Dedifferentiated amniotic fluid mesenchymal stem cell (primary cell): ENCODE measurements at regions not wholly inside any gene's neighbourhood (a gene's known extent, or its start where the extent isn't known, plus 50 kb on each side); places are given as distances from the start of the nearest gene placed in this dataset.
"Not testable (repeated sequence)": the region's sequence is repeated elsewhere in the genome, so short reads cannot be mapped to it uniquely, and the experiment has no call there.

Source experiments
- DNase-seq: peaks from one replicate; pipeline ENCODE4 v3.0.0-alpha.2; 2016; ENCODE audit errors: extremely low spot score

DNA sequence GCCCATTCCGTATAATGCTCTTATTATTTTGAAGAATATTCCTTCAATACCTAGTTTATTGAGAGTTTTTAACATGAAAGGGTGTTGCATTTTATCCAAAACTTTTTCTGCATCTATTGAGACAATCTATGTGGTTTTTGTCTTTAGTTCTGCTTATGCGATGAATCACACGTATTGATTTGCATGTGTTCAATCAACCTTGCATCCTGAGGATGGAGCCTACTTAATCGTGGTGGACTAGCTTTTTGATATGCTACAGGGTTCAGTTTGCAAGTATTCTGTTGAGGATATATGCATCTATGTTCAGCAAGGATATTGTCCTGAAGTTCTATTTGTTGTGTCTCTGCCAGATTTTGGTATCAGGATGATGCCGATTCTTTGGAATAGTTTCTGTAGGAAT is 1070.3 kb upstream of the CDH18 start:
- no peak for DNase-seq

GRCh38 chr5:21051945-21052344 is 1063.9 kb upstream of the CDH18 start:
- no peak for DNase-seq

DNA sequence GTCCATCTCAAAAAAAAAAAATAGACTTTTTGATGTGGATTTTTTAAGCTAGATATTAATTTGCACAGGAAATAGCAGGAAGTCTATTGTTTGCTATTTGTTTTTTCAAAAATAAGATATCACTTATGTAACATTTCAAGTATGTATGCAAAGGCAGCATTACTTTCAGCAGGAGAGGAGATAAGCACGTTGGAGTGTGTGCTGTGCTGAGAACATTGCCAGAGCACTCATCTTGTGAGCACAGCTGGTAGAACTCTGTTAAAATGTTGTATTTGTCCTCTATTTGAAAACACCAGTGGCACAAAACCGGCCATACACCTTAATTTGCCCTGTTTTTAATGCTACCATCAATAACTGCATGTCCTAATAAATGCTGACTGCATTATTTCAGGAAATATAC is 1061.9 kb upstream of the CDH18 start:
- DNase-seq, result no peak

DNA sequence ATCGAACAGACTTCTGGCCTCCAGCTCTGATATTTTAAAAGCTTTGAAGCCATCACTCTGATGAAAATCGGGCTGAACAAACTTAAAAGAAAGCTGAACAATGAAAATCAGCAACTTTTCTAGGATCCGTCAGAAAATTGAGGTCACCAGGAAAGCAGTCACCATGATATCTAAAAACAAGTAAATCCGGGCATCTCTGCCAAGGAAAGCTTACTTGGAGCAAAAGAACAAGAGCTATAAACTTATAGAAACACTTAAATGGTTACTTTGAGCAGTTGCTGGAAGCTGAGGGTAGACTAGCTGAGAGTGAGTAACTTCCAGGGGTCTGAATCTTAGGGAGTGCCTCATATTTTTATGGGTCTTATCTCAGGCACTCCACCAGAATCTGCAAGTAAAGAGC is 1043.0 kb upstream of the CDH18 start:
- no peak for DNase-seq

GRCh38 chr5:21024966-21025365 is 1037.0 kb upstream of the CDH18 start:
- DNase-seq, result no peak

GRCh38 chr5:21013237-21013636 is 1025.2 kb upstream of the CDH18 start:
- DNase-seq, result no peak

DNA sequence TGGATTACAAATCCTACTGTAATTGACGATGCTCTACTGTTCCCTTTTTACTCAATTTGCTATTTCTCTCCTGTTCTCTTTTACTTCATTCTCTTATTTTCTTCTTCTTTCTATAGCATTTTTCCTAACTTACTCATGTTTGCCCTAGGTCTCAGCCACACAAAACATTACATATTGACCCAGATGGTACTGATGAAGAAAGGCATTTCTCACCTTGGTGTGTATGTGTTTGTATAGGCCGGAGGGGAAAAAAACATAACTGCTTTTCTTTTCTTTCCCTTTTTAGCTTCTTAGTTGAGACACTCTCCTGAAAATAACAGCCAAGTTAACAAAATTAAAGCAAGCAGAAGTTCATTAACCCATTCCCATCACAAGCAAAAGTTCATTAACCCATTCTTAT is 1019.8 kb upstream of the CDH18 start:
- DNase-seq, result no peak

GRCh38 chr5:20988933-20989332 is 1000.9 kb upstream of the CDH18 start:
- DNase-seq, result not testable (repeated sequence)

DNA sequence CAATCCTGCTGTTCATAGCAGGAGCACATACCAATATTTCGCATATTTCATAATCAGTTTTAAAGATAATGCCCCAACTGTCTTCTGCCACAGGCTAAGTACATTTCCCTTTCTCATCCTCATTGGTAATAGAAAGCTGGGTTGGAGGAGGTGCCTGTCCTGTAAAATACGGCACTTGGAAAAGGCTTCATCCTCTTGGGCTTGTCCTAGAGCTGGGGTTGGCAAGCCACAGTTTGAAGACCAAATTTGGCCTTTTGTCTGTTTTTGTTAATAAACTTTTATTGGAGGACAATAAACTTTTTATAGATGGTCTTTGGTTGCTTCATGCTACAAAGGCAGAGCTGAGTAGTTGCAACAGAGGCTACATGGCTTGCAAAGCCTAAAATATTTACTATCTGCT is 997.8 kb upstream of the CDH18 start:
- no peak for DNase-seq

GRCh38 chr5:20974426-20974825 is 986.4 kb upstream of the CDH18 start:
- no peak for DNase-seq

GRCh38 chr5:20972419-20972925 is 984.5 kb upstream of the CDH18 start:
- DNase-seq, result peak; percentile 53

GRCh38 chr5:20959347-20959746 is 971.3 kb upstream of the CDH18 start:
- DNase-seq, result peak; percentile 3

GRCh38 chr5:20958641-20959040 is 970.6 kb upstream of the CDH18 start:
- DNase-seq, result no peak

- DNase-seq, result no peak
Measured at GRCh38 chr5:20956134-20956533, 968.1 kb upstream of the CDH18 start.

DNA sequence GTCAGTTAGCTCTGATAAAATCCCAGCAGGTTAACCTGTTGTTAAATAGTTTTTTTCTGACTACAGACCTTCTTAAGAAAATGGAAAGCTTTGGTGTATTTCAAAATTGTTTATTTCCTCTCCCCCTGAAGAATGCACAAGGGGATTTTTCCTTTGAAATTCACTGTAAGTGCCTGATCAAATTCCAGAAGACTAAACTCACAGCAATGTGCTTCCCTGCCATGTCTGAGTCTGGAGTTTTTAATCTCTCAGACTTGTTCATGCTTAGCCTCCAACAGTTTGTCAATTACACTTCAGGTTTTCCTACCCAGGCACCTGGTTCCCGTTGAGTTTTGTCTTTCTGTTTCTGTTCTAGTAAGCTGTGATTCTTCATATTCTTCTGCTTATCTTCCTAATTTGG is 961.6 kb upstream of the CDH18 start:
- no peak for DNase-seq

DNA sequence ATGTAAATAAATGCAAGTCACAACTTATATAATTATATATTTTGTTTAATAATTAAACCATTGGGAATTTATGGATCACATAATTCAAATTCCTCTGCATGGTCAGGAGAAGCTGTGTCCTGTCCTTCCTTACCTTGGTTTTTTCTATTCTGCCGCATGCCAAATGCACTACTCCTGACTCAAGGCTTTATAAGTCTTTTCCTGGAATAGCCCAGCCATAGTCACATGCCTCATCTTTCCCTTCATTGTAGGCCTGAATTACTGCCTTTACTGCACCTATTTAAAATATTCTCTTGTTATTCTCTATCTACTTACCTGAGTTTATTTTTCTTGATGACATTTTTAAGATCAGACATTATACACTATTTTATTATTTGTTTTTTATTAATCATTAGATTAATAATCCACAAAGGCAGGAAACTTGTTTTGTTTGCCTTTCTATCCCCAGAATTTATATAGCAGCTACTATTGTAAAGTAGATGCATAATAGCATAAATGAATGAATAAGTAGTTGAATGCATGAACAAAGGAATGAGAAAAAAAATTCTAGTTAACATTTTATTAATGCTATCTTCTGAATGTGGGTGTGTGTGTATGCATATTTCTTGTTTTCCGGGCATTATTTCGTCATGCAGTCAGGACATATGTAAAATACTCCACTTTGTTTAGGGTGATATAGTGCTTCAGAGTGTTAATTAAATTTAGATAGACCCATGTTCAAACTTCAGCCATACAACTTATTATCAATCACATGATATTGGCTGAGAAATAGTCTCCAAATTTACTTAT is 955.4 kb upstream of the CDH18 start:
- DNase-seq, result not testable (repeated sequence)

- DNase-seq, result not testable (repeated sequence)
Measured at GRCh38 chr5:20942603-20943002, 954.6 kb upstream of the CDH18 start.

- not testable (repeated sequence) for DNase-seq
Measured at GRCh38 chr5:20940786-20941185, 952.8 kb upstream of the CDH18 start.

GRCh38 chr5:20890936-20891335 is 902.9 kb upstream of the CDH18 start:
- not testable (repeated sequence) for DNase-seq

- not testable (repeated sequence) for DNase-seq
Measured at GRCh38 chr5:20875726-20876125, 887.7 kb upstream of the CDH18 start.

DNA sequence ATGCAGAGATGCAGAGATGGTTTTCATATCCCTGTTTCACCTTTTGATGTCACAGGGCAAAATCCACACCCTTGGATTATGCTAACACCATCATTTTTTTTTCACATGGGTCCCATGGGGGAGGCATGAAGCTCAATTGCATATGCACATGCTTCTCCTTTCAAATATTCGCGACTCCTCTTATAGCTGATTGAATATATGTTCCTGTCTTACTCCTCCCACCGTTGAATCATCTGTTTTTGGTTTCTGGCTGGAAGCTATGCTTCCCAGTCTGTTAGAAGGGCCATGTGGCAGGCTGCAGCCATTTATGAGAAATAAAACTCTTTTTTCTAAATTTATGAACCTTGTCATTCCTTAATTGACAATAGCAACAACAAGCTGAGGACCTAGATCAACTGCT is 877.9 kb upstream of the CDH18 start:
- DNase-seq, result not testable (repeated sequence)

DNA sequence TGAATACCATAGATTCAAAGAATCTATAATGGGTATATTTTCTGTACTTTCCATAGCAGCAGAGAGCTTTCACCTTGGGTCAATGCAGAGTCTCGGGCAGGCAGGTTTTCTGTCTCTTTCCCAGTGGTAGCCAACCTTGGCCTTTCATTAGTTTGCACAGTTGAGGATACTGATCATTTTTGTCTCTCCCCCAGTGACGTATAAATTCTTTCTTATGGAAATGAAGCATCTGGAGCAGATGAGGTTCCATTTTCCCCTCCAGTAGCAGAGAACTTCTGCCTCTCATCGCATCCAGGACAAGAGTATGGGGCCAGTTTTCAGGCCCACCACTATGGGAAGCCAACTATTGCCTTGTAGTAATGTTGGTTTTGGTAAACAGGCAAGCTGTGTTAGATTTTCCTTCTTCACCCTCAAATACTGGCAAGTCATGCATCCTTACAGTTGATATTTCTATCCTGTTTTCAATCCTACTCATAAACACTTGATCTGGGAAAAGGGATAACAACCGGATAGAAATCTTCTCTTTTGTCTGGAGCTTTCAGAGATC is 845.2 kb upstream of the CDH18 start:
- no peak for DNase-seq
